ENCODE measurements at regions not wholly inside any gene's neighbourhood (a gene's known extent, or its start where the extent isn't known, plus 50 kb on each side); places are given as distances from the start of the nearest gene placed in this dataset.
"Not testable (repeated sequence)": the region's sequence is repeated elsewhere in the genome, so short reads cannot be mapped to it uniquely, and the experiment has no call there.

- Histone ChIP-seq H3K36me3 (no peaks in the 10 kb centered on the region), H3K4me1 (no peaks in the 10 kb centered on the region), H3K9me3 (no peaks in the 10 kb centered on the region), H3K27ac (no peak overlapping the region), H3K27me3 (ENCODE audit: low read depth) (no peaks in the 10 kb centered on the region), H3K4me3 (no peak overlapping the region)
- ATAC-seq = no peak
- no peak for TF ChIP-seq CTCF (IDR thresholded peaks at IDR 0.05)
- intact Hi-C loops (cut with DNase I) = no loop called here
- no peak for DNase-seq
Observed at GRCh38 chr2:58341047-58341446, 99.9 kb upstream of the FANCL start.

- intact Hi-C loops (cut with DNase I) = no loop called here
- Histone ChIP-seq H3K4me3 (no peak overlapping the region), H3K36me3 (no peaks in the 10 kb centered on the region), H3K9me3 (no peaks in the 10 kb centered on the region), H3K27ac (no peak overlapping the region), H3K4me1 (no peaks in the 10 kb centered on the region), H3K27me3 (ENCODE audit: low read depth) (no peaks in the 10 kb centered on the region)
- DNase-seq = no peak
- ATAC-seq = no peak
- TF ChIP-seq CTCF (IDR thresholded peaks at IDR 0.05) = no peak
Observed at GRCh38 chr2:58339548-58340243, 98.6 kb upstream of the FANCL start.

- DNase-seq (no peak), ATAC-seq (no peak)
- H3K9me3 ChIP-seq = no peaks in the 10 kb centered on the region
- no peaks in the 10 kb centered on the region for H3K27me3 ChIP-seq (ENCODE audit: low read depth)
- H3K27ac ChIP-seq = no peak overlapping the region
- H3K4me1 ChIP-seq = no peaks in the 10 kb centered on the region
- H3K4me3 ChIP-seq = no peak overlapping the region
- no peaks in the 10 kb centered on the region for H3K36me3 ChIP-seq
- TF ChIP-seq CTCF (IDR thresholded peaks at IDR 0.05) = no peak
- intact Hi-C loops (cut with DNase I) = no loop called here
Observed at GRCh38 chr2:58336416-58336815, 95.3 kb upstream of the FANCL start.

GRCh38 chr2:58334414-58334813, 93.3 kb upstream of the FANCL start:
- Histone ChIP-seq H3K4me1 (no peaks in the 10 kb centered on the region), H3K36me3 (no peaks in the 10 kb centered on the region), H3K4me3 (no peak overlapping the region), H3K27me3 (ENCODE audit: low read depth) (no peaks in the 10 kb centered on the region), H3K27ac (no peak overlapping the region), H3K9me3 (no peaks in the 10 kb centered on the region)
- no peak for TF ChIP-seq CTCF (IDR thresholded peaks at IDR 0.05)
- intact Hi-C loops (cut with DNase I) = no loop called here
- no peak for ATAC-seq
- DNase-seq = no peak

- H3K4me3 ChIP-seq; H3K9me3 ChIP-seq; H3K27ac ChIP-seq; H3K27me3 ChIP-seq (ENCODE audit: low read depth); H3K36me3 ChIP-seq; H3K4me1 ChIP-seq; ATAC-seq; DNase-seq; intact Hi-C loops (cut with DNase I): not testable (repeated sequence)
Observed at GRCh38 chr2:58325296-58325895, 84.3 kb upstream of the FANCL start.

GRCh38 chr2:58319481-58319880, 78.4 kb upstream of the FANCL start:
- TF ChIP-seq CTCF (IDR thresholded peaks at IDR 0.05) = no peak
- DNase-seq (no peak), ATAC-seq (no peak)
- Histone ChIP-seq H3K36me3 (no peaks in the 10 kb centered on the region), H3K9me3 (no peaks in the 10 kb centered on the region), H3K27ac (no peak overlapping the region), H3K27me3 (ENCODE audit: low read depth) (no peaks in the 10 kb centered on the region), H3K4me3 (no peak overlapping the region), H3K4me1 (no peaks in the 10 kb centered on the region)
- intact Hi-C loops (cut with DNase I) = no loop called here

GRCh38 chr2:58318949-58319348, 77.8 kb upstream of the FANCL start:
- ATAC-seq; H3K36me3 ChIP-seq; H3K4me3 ChIP-seq; H3K4me1 ChIP-seq; H3K27ac ChIP-seq; DNase-seq; H3K27me3 ChIP-seq (ENCODE audit: low read depth); H3K9me3 ChIP-seq; intact Hi-C loops (cut with DNase I): not testable (repeated sequence)
